ENCODE measurements at regions not wholly inside any gene's neighbourhood (a gene's known extent, or its start where the extent isn't known, plus 50 kb on each side); places are given as distances from the start of the nearest gene placed in this dataset.

GRCh38 chr9:88816591-88816990, 174.7 kb upstream of the S1PR3 start:
- TF ChIP-seq, protein P1, sequence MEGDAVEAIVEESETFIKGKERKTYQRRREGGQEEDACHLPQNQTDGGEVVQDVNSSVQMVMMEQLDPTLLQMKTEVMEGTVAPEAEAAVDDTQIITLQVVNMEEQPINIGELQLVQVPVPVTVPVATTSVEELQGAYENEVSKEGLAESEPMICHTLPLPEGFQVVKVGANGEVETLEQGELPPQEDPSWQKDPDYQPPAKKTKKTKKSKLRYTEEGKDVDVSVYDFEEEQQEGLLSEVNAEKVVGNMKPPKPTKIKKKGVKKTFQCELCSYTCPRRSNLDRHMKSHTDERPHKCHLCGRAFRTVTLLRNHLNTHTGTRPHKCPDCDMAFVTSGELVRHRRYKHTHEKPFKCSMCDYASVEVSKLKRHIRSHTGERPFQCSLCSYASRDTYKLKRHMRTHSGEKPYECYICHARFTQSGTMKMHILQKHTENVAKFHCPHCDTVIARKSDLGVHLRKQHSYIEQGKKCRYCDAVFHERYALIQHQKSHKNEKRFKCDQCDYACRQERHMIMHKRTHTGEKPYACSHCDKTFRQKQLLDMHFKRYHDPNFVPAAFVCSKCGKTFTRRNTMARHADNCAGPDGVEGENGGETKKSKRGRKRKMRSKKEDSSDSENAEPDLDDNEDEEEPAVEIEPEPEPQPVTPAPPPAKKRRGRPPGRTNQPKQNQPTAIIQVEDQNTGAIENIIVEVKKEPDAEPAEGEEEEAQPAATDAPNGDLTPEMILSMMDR (IDR thresholded peaks at IDR 0.05) = no peak
- no peak for TF ChIP-seq POLR2A (IDR thresholded peaks at IDR 0.05; ENCODE audit: low read depth)
- TF ChIP-seq POLR2AphosphoS5 (IDR thresholded peaks at IDR 0.05) = no peak
- no peak for TF ChIP-seq EP300 (IDR thresholded peaks at IDR 0.05)
